Astrocyte (in vitro differentiated cells and primary cell): ENCODE measurements at regions not wholly inside any gene's neighbourhood (a gene's known extent, or its start where the extent isn't known, plus 50 kb on each side); places are given as distances from the start of the nearest gene placed in this dataset.

ENCODE experiments used
- DNase-seq: peaks from one replicate; pipeline ENCODE4 v3.0.0-alpha.2; 2010; ENCODE audit warnings: low read depth
- FAIRE-seq: peaks from 2 replicates; lab custom pipeline; 2011; peaks lifted over from hg19 to GRCh38; lab: Jason Lieb, UNC
- H2AFZ ChIP-seq: 2 replicates; pipeline ENCODE4 v1.6.0; 2012; ENCODE audit warnings: low read depth, low read length, inconsistent platforms
- H3K27ac ChIP-seq: 2 replicates; pipeline ENCODE4 v1.5.1; 2011; ENCODE audit warnings: low read depth, low read length, inconsistent platforms
- H3K27me3 ChIP-seq: 2 replicates; pipeline ENCODE4 v1.6.0; 2011; ENCODE audit warnings: low read length, inconsistent platforms; ENCODE audit not compliant: insufficient read depth
- H3K36me3 ChIP-seq: 2 replicates; pipeline ENCODE4 v1.5.1; 2011; ENCODE audit warnings: low read length, inconsistent platforms; ENCODE audit not compliant: insufficient read depth
- H3K4me1 ChIP-seq: 2 replicates; pipeline ENCODE4 v1.5.1; 2011; ENCODE audit warnings: low read length, inconsistent platforms; ENCODE audit not compliant: insufficient read depth
- H3K4me2 ChIP-seq: 2 replicates; pipeline ENCODE4 v1.6.0; 2012; ENCODE audit warnings: low read length, inconsistent platforms
- H3K4me3 ChIP-seq: 2 replicates; pipeline ENCODE4 v1.5.1; 2011; ENCODE audit warnings: low read depth, mild to moderate bottlenecking, low read length, inconsistent platforms; ENCODE audit not compliant: insufficient read depth
- H3K79me2 ChIP-seq: 2 replicates; pipeline ENCODE4 v1.6.0; 2012; ENCODE audit warnings: mild to moderate bottlenecking, low read length, inconsistent platforms; ENCODE audit not compliant: insufficient read depth
- H3K9ac ChIP-seq: 2 replicates; pipeline ENCODE4 v1.6.0; 2012; ENCODE audit warnings: mild to moderate bottlenecking, low read length, inconsistent platforms
- H3K9me3 ChIP-seq: 2 replicates; pipeline ENCODE4 v1.5.1; 2012; ENCODE audit warnings: low read depth, mild to moderate bottlenecking, low read length, inconsistent platforms; ENCODE audit not compliant: insufficient read depth
- H4K20me1 ChIP-seq: 2 replicates; pipeline ENCODE4 v1.6.0; 2012; ENCODE audit warnings: low read length, inconsistent platforms; ENCODE audit not compliant: insufficient read depth
- H3K27ac Mint-ChIP-seq: one replicate; pipeline ENCODE4 v1.8.0; 2021; ENCODE audit warnings: mild to moderate bottlenecking, mixed read lengths; ENCODE audit not compliant: unreplicated experiment
- H3K27me3 Mint-ChIP-seq: one replicate; pipeline ENCODE4 v1.8.0; 2021; ENCODE audit warnings: low read depth, mixed read lengths; ENCODE audit not compliant: unreplicated experiment
- H3K36me3 Mint-ChIP-seq: one replicate; pipeline ENCODE4 v1.8.0; 2021; ENCODE audit warnings: low read depth, mixed read lengths; ENCODE audit not compliant: unreplicated experiment
- H3K4me1 Mint-ChIP-seq: one replicate; pipeline ENCODE4 v1.8.0; 2021; ENCODE audit warnings: low read depth, mixed read lengths; ENCODE audit not compliant: unreplicated experiment
- H3K4me3 Mint-ChIP-seq: one replicate; pipeline ENCODE4 v1.8.0; 2021; ENCODE audit warnings: mild to moderate bottlenecking, moderate library complexity, mixed read lengths; ENCODE audit not compliant: unreplicated experiment
- H3K9me3 Mint-ChIP-seq: one replicate; pipeline ENCODE4 v1.8.0; 2021; ENCODE audit warnings: mild to moderate bottlenecking, mixed read lengths; ENCODE audit not compliant: unreplicated experiment
- EZH2 ChIP-seq: IDR thresholded peaks from 2 replicates; pipeline ENCODE4 v1.6.1; 2012; ENCODE audit warnings: mild to moderate bottlenecking, low read length, inconsistent platforms; ENCODE audit not compliant: insufficient read depth
- TF ChIP-seq, protein P1 (sequence below): IDR thresholded peaks from 2 replicates; pipeline ENCODE4 v1.5.1; 2011; ENCODE audit warnings: low read depth, mild to moderate bottlenecking, inconsistent platforms, low read length, moderate library complexity; ENCODE audit not compliant: insufficient read depth

DNA sequence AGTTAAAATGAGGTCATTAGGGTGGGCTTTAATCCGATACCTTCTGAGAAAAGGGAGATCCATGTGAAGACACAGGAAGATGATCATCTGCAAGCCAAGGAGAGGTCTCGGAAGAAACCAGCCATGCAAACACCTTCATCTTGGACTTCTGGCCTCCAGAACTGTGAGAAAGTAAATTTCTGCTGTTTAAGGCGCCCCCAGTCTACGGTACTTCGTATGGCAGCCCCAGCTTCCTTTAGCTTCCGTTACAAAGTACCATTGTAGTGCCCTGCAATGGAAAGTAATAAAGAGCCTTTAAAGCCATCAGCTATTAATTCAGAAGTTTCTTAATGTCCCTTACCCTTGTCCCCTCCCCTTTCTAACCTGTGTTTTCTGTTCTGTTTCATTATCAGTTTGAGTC lies 308.1 kb downstream of the AACS start:
- Mint-ChIP-seq H3K9me3 (no peaks in the 10 kb centered on the region), H3K27ac (no peak overlapping the region), H3K27me3 (peaks cover 15% of the 10 kb centered on the region), H3K4me1 (no peaks in the 10 kb centered on the region), H3K36me3 (no peaks in the 10 kb centered on the region), H3K4me3 (no peak overlapping the region)
- Histone ChIP-seq H3K4me3 (no peak overlapping the region), H3K4me2 (no peak overlapping the region), H3K4me1 (no peaks in the 10 kb centered on the region), H3K9me3 (peaks cover 4% of the 10 kb centered on the region), H3K79me2 (no peaks in the 10 kb centered on the region), H3K36me3 (no peaks in the 10 kb centered on the region), H4K20me1 (no peaks in the 10 kb centered on the region), H3K9ac (no peak overlapping the region), H3K27me3 (no peaks in the 10 kb centered on the region), H2AFZ (no peak overlapping the region), H3K27ac (no peak overlapping the region)
- no peak for FAIRE-seq
- TF ChIP-seq, protein P1, sequence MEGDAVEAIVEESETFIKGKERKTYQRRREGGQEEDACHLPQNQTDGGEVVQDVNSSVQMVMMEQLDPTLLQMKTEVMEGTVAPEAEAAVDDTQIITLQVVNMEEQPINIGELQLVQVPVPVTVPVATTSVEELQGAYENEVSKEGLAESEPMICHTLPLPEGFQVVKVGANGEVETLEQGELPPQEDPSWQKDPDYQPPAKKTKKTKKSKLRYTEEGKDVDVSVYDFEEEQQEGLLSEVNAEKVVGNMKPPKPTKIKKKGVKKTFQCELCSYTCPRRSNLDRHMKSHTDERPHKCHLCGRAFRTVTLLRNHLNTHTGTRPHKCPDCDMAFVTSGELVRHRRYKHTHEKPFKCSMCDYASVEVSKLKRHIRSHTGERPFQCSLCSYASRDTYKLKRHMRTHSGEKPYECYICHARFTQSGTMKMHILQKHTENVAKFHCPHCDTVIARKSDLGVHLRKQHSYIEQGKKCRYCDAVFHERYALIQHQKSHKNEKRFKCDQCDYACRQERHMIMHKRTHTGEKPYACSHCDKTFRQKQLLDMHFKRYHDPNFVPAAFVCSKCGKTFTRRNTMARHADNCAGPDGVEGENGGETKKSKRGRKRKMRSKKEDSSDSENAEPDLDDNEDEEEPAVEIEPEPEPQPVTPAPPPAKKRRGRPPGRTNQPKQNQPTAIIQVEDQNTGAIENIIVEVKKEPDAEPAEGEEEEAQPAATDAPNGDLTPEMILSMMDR = no peak
- no peak for TF ChIP-seq EZH2
- DNase-seq = no peak

DNA sequence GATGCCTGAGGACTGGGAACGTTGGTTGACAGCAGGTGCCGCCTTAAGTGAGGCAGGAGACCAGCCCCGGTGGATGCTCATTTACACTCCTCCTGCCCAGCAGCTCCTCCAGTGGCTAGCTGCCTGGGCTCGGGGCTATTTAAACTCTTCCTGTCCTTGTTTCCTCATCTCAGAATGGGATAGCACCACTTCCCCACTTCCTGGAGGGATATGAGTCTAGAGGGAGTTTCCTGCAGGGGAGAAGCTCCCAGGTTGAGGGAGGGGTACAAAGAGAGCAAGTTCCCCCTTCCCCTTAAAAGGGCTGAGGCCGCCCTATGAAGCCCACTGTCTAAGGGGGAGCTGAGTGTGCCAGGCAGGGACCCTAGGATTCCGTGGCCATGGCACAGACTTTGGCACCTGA lies 311.2 kb downstream of the AACS start:
- no peaks in the 10 kb centered on the region for H3K4me1 Mint-ChIP-seq
- Histone ChIP-seq H4K20me1 (no peaks in the 10 kb centered on the region), H3K79me2 (no peaks in the 10 kb centered on the region), H3K9me3 (peaks cover 8% of the 10 kb centered on the region), H3K9ac (no peak overlapping the region), H3K4me1 (no peaks in the 10 kb centered on the region), H3K27ac (no peak overlapping the region), H3K4me3 (no peak overlapping the region), H3K27me3 (no peaks in the 10 kb centered on the region), H3K36me3 (no peaks in the 10 kb centered on the region), H2AFZ (no peak overlapping the region), H3K4me2 (no peak overlapping the region)
- no peaks in the 10 kb centered on the region for H3K9me3 Mint-ChIP-seq
- H3K27me3 Mint-ChIP-seq = peaks cover 11% of the 10 kb centered on the region
- DNase-seq (no peak), FAIRE-seq (no peak)
- H3K36me3 Mint-ChIP-seq = no peaks in the 10 kb centered on the region
- H3K27ac Mint-ChIP-seq = no peak overlapping the region
- TF ChIP-seq, protein P1 = no peak
- TF ChIP-seq EZH2 = no peak
- no peak overlapping the region for H3K4me3 Mint-ChIP-seq

DNA sequence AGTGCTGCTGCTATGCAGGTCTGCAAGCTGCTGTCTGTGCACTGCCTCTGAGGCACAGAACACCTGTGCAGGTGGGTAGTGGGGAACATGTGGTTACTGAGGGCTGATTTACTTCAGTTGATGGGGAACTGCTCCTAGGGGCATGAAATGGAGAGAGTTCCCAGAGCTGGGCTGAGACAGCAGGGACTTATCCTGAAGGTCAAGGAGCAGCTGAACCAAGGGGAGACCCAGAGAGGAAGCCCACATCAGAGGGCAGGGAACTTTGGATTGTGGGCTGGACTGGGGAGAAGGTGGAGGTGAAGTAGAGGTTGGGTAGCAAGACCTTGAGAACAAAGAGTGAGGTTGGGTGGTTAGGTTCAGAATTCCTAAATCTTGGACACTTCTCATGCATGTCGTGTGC lies 311.9 kb downstream of the AACS start:
- Histone ChIP-seq H3K4me3 (no peak overlapping the region), H3K4me1 (no peaks in the 10 kb centered on the region), H3K27me3 (no peaks in the 10 kb centered on the region), H3K9ac (no peak overlapping the region), H3K9me3 (peaks cover 8% of the 10 kb centered on the region), H2AFZ (no peak overlapping the region), H3K79me2 (no peaks in the 10 kb centered on the region), H3K36me3 (no peaks in the 10 kb centered on the region), H3K27ac (no peak overlapping the region), H4K20me1 (no peaks in the 10 kb centered on the region), H3K4me2 (no peak overlapping the region)
- Mint-ChIP-seq H3K4me3 (no peak overlapping the region), H3K27ac (no peak overlapping the region), H3K9me3 (no peaks in the 10 kb centered on the region), H3K4me1 (no peaks in the 10 kb centered on the region), H3K36me3 (no peaks in the 10 kb centered on the region), H3K27me3 (peaks cover 11% of the 10 kb centered on the region)
- FAIRE-seq (no peak), DNase-seq (no peak)
- TF ChIP-seq, protein P1 = no peak
